DND-41 (cell line): ENCODE measurements at regions not wholly inside any gene's neighbourhood (a gene's known extent, or its start where the extent isn't known, plus 50 kb on each side); places are given as distances from the start of the nearest gene placed in this dataset.
"Not testable (repeated sequence)": the region's sequence is repeated elsewhere in the genome, so short reads cannot be mapped to it uniquely, and the experiment has no call there.

Experiments used
- ATAC-seq: fragments of 200-7000 bp; cut with Tn5 transposase; 3 replicates; pipeline ENCODE4 v1.9.1; 2021; ENCODE audit warnings: low read depth; ENCODE audit not compliant: insufficient read depth
- DNase-seq: peaks from one replicate; pipeline ENCODE4 v3.0.0-alpha.2; 2020
- H2AFZ ChIP-seq: 2 replicates; pipeline ENCODE4 v1.6.0; 2012; ENCODE audit warnings: low read depth, low read length
- H3K27ac ChIP-seq: 2 replicates; pipeline ENCODE4 v1.5.1; 2012; ENCODE audit warnings: low read length, inconsistent platforms
- H3K27me3 ChIP-seq: fragments of 200-600 bp; sonication (generic); 2 replicates; pipeline ENCODE4 v1.6.0; 2012; ENCODE audit warnings: low read length, mild to moderate bottlenecking, inconsistent platforms; ENCODE audit not compliant: insufficient read depth, poor library complexity
- H3K36me3 ChIP-seq: 2 replicates; pipeline ENCODE4 v1.5.1; 2012; ENCODE audit warnings: low read length, inconsistent platforms; ENCODE audit not compliant: insufficient read depth
- H3K4me1 ChIP-seq: 2 replicates; pipeline ENCODE4 v1.5.1; 2012; ENCODE audit warnings: mild to moderate bottlenecking, low read length; ENCODE audit not compliant: insufficient read depth
- H3K4me2 ChIP-seq: 2 replicates; pipeline ENCODE4 v1.6.0; 2012; ENCODE audit warnings: mild to moderate bottlenecking, moderate library complexity, low read length, inconsistent platforms; ENCODE audit not compliant: insufficient read depth
- H3K4me3 ChIP-seq, 2 experiments: fragments of 200-600 bp in 1 of 2; shearing (Covaris generic) in 1 of 2; 2 replicates each; pipeline ENCODE4 v1.5.1; 2012 to 2016; ENCODE audit warnings: inconsistent platforms in 2 of 2, low read length in 2 of 2, mild to moderate bottlenecking in 2 of 2, low read depth in 1 of 2, moderate library complexity in 1 of 2
- H3K79me2 ChIP-seq: 2 replicates; pipeline ENCODE4 v1.6.0; 2012; ENCODE audit warnings: low read length, inconsistent platforms; ENCODE audit not compliant: insufficient read depth
- H3K9ac ChIP-seq: 2 replicates; pipeline ENCODE4 v1.6.0; 2012; ENCODE audit warnings: low read depth, mild to moderate bottlenecking, inconsistent platforms, low read length, moderate library complexity
- H3K9me3 ChIP-seq: 2 replicates; pipeline ENCODE4 v1.5.1; 2012; ENCODE audit warnings: low read length, moderate library complexity, mild to moderate bottlenecking, inconsistent platforms; ENCODE audit not compliant: insufficient read depth, severe bottlenecking
- H4K20me1 ChIP-seq: 2 replicates; pipeline ENCODE4 v1.6.0; 2012; ENCODE audit warnings: low read length; ENCODE audit not compliant: insufficient read depth
- CTCF ChIP-seq: IDR thresholded peaks from 2 replicates; pipeline ENCODE4 v1.5.1; 2012; ENCODE audit warnings: borderline replicate concordance, low read length, moderate library complexity, mild to moderate bottlenecking; ENCODE audit not compliant: poor library complexity, severe bottlenecking; ENCODE audit errors: extremely low read depth
- EZH2 ChIP-seq: IDR thresholded peaks from 3 replicates; pipeline ENCODE4 v1.6.1; 2012; ENCODE audit warnings: borderline replicate concordance, low read depth, mild to moderate bottlenecking, moderate library complexity, low read length, inconsistent platforms; ENCODE audit not compliant: severe bottlenecking

GRCh38 chr11:23931443-23931842, 565.4 kb upstream of the LUZP2 start:
- no peaks in the 10 kb centered on the region for H4K20me1 ChIP-seq
- no peaks in the 10 kb centered on the region for H3K4me1 ChIP-seq
- no peak overlapping the region for H2AFZ ChIP-seq
- no peak overlapping the region for H3K27ac ChIP-seq
- H3K4me2 ChIP-seq, result no peak overlapping the region
- DNase-seq (no peak), ATAC-seq (no peak)
- TF ChIP-seq CTCF (no peak), EZH2 (no peak)
- H3K9ac ChIP-seq, result no peak overlapping the region
- H3K27me3 ChIP-seq, result no peaks in the 10 kb centered on the region
- H3K9me3 ChIP-seq, result no peaks in the 10 kb centered on the region
- no peaks in the 10 kb centered on the region for H3K79me2 ChIP-seq
- H3K4me3 ChIP-seq, result no peak overlapping the region
- no peaks in the 10 kb centered on the region for H3K36me3 ChIP-seq

GRCh38 chr11:23932485-23932898, 564.4 kb upstream of the LUZP2 start:
- no peaks in the 10 kb centered on the region for H3K4me1 ChIP-seq
- no peaks in the 10 kb centered on the region for H3K79me2 ChIP-seq
- H4K20me1 ChIP-seq, result no peaks in the 10 kb centered on the region
- no peak overlapping the region for H3K9ac ChIP-seq
- no peaks in the 10 kb centered on the region for H3K36me3 ChIP-seq
- H3K27me3 ChIP-seq, result no peaks in the 10 kb centered on the region
- no peak for DNase-seq
- no peak overlapping the region for H3K27ac ChIP-seq
- H2AFZ ChIP-seq, result no peak overlapping the region
- H3K4me3 ChIP-seq, result no peak overlapping the region
- no peak for ATAC-seq
- H3K4me2 ChIP-seq, result no peak overlapping the region
- no peak for TF ChIP-seq CTCF
- no peaks in the 10 kb centered on the region for H3K9me3 ChIP-seq

- Histone ChIP-seq H3K4me2 (no peak overlapping the region), H3K27ac (no peak overlapping the region), H3K79me2 (no peaks in the 10 kb centered on the region), H3K9me3 (no peaks in the 10 kb centered on the region), H3K4me3 (no peak overlapping the region), H3K36me3 (no peaks in the 10 kb centered on the region), H3K27me3 (no peaks in the 10 kb centered on the region), H2AFZ (no peak overlapping the region), H3K4me1 (no peaks in the 10 kb centered on the region), H3K9ac (no peak overlapping the region), H4K20me1 (no peaks in the 10 kb centered on the region)
- no peak for DNase-seq
- TF ChIP-seq EZH2 (no peak), CTCF (no peak)
- no peak for ATAC-seq
These were observed 563.1 kb upstream of the LUZP2 start for GRCh38 chr11:23933721-23934120.

- not testable (repeated sequence) for H3K79me2 ChIP-seq, DNase-seq, H4K20me1 ChIP-seq, H2AFZ ChIP-seq, H3K9ac ChIP-seq, H3K4me3 ChIP-seq, H3K27ac ChIP-seq, H3K36me3 ChIP-seq, H3K27me3 ChIP-seq, H3K4me2 ChIP-seq, H3K4me1 ChIP-seq, ATAC-seq, H3K9me3 ChIP-seq
These were observed 562.1 kb upstream of the LUZP2 start for GRCh38 chr11:23934671-23935270.

- H3K4me2 ChIP-seq, H3K36me3 ChIP-seq, H3K27me3 ChIP-seq, H3K27ac ChIP-seq, H3K4me3 ChIP-seq, DNase-seq, H3K4me1 ChIP-seq, H3K9ac ChIP-seq, H3K79me2 ChIP-seq, ATAC-seq, H3K9me3 ChIP-seq, H2AFZ ChIP-seq, H4K20me1 ChIP-seq: not testable (repeated sequence)
These were observed 554.6 kb upstream of the LUZP2 start for GRCh38 chr11:23942117-23942815.
